Gastrocnemius medialis (tissue), 4 donors: ENCODE measurements at regions not wholly inside any gene's neighbourhood (a gene's known extent, or its start where the extent isn't known, plus 50 kb on each side); places are given as distances from the start of the nearest gene placed in this dataset.

Experiments used
- POLR2A ChIP-seq, 2 donors: fragments of 450-650 bp; IDR thresholded peaks; one replicate each; pipeline ENCODE4 v1.6.1; 2017; ENCODE audit warnings: antibody characterized with exemption in 2 of 2, mild to moderate bottlenecking in 2 of 2, moderate library complexity in 2 of 2
- TF ChIP-seq, protein P1 (sequence below), 5 experiments: fragments of 450-650 bp in 3 of 5; fragments of 200-600 bp in 2 of 5; sonication (generic) in 2 of 5; IDR thresholded peaks in 4 of 5; conservative IDR thresholded peaks in 1 of 5; 1 replicate in 4 of 5; 2 replicates in 1 of 5; pipeline ENCODE4 v1.5.1; 2016 to 2019; ENCODE audit warnings: antibody characterized with exemption in 5 of 5, mild to moderate bottlenecking in 3 of 5, moderate library complexity in 3 of 5

DNA sequence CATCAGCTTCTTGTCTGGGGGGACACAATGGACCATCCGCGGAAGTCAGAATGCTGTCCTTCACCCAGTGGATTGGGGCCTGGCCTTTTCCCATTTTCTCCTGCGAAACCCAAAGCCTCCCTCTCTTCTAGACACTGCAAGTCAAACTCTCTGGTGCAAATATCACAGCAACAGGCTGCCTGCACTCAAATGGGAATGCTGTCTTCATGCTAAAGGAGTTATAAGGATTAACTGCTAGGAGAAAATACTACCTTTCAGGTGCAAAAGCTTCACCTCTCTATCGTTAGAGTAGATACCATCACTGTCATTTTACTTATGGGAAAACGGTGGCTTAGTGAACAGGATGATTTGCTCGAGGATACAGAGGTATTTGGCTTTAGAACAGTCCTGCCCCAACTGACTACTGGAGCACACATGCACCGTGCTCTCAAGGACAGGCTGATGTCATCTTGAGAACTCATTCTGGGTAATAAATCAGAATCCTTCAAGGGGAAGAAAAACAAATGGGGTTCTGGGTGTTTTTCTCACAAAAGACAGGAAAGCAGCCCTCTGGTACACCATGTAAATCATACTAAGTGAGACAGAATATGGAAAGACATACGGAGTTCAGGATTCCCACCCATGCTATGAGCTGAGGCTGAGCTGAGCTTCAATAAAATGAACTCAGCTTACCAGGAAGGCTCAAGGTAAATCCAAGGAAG, 100.9 kb downstream of the SAMD9 start:
- TF ChIP-seq, protein P1, sequence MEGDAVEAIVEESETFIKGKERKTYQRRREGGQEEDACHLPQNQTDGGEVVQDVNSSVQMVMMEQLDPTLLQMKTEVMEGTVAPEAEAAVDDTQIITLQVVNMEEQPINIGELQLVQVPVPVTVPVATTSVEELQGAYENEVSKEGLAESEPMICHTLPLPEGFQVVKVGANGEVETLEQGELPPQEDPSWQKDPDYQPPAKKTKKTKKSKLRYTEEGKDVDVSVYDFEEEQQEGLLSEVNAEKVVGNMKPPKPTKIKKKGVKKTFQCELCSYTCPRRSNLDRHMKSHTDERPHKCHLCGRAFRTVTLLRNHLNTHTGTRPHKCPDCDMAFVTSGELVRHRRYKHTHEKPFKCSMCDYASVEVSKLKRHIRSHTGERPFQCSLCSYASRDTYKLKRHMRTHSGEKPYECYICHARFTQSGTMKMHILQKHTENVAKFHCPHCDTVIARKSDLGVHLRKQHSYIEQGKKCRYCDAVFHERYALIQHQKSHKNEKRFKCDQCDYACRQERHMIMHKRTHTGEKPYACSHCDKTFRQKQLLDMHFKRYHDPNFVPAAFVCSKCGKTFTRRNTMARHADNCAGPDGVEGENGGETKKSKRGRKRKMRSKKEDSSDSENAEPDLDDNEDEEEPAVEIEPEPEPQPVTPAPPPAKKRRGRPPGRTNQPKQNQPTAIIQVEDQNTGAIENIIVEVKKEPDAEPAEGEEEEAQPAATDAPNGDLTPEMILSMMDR (IDR thresholded peaks at IDR 0.05 in 4 of 5, conservative IDR thresholded peaks at IDR 0.05 in 1 of 5) = no peak
- TF ChIP-seq POLR2A (IDR thresholded peaks at IDR 0.05) = no peak
